GM18907 (cell line): ENCODE measurements at regions not wholly inside any gene's neighbourhood (a gene's known extent, or its start where the extent isn't known, plus 50 kb on each side); places are given as distances from the start of the nearest gene placed in this dataset.
"Not testable (repeated sequence)": the region's sequence is repeated elsewhere in the genome, so short reads cannot be mapped to it uniquely, and the experiment has no call there.

ENCODE experiments used
- ATAC-seq: cut with Tn5 transposase; IDR thresholded peaks from one replicate; pipeline ENCODE4 v1.9.1; 2021; ENCODE audit warnings: mild to moderate bottlenecking, moderate library complexity; ENCODE audit not compliant: unreplicated experiment

DNA sequence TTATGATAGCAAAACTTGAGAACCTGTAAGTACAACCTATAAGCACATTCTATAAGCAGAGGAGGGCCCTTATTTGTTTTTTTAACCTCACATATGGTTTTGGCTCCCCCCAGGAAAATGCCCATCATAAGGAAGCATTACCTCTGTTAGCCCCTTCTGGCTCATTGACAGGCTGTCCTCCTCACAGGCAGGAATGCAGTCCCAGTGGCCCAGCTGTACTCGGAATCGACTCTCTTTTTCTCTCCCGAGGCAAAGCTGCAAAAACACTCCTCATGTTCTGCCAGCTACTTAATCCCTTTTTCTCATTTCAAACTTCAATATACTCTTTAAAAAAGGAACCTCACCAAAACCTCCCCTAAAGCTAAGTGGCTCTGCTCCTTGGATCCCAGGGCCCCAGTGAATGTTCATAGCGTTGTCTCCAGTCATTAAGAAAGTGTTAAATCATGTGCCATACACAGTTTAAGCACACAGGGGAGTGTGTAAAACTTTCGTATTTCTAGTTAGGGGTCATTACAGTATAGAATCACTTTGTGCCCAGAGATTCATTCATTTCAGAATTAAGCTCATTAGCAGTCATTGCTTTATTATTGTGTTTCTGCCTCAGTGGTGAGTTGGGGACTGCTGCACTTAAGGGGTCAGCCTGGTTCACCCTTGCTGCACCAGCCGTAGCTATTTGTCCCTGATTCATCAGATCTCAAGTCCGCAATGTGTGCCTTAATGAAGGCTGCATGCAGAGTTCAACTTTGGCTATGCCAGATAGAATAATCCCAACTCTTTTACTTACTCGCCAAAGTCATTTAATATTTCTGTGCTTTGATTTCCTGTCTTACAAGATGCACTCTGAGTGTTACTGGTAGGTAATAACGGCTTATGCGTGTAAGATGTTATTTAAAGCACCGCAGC, 57.6 kb downstream of the JRKL start:
- no peak for ATAC-seq

DNA sequence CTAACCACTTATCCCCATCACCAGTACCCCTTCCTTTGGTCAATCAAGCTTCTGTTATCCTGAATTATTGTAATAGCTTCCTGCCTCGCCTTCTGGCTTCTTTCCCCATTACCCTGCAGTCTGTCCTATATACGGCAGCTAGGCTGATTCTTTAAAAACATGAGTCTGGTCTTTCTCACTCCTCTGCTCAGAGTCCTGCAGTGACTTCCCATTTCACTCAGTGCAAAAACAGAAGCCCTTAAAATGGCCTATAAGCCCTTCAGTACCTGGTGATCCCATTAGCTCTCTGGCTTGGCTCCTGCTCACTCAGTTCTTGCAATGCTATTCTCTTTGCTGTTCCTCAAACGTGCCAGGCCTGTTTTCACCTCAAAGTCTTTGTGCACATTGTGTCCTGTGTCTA, 58.4 kb downstream of the JRKL start:
- no peak for ATAC-seq

DNA sequence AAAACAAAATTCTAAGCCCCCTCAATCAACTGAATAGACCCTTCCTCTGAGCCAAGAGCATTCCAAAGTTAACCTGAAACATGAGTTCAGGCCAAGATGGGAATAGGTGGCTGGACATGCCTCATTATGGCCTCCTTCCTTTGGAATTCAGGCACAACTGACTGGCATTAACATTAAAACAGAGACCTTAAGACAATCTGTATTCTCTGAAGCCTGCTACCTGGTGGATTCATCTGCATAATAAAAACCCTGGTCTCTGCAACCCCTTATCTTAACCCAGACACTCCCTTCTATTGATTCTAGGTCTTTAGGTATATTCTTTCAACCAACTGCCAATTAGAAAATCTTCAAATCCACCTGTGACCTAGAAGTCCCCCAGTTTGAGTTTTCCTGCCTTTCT, 66.3 kb downstream of the JRKL start:
- ATAC-seq, result no peak

DNA sequence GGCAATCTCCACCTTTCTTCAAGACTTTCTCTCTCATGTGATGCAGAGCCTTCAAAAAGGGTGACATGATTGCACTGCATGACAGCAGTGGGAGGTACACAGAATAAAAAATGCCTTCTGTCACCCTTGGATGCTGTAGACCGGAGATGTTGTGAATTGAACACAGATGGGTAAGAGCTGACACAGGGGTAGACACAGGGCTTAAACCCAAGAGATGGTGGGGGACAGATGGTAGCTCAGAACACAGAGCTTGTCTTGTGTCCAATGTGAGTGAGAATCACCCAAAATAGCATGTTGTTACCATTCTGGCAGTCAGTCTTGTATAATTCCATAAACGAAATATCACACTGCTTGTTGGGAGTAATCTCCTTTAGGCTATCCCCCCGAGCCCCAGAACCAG, 69.9 kb downstream of the JRKL start:
- ATAC-seq, result no peak

DNA sequence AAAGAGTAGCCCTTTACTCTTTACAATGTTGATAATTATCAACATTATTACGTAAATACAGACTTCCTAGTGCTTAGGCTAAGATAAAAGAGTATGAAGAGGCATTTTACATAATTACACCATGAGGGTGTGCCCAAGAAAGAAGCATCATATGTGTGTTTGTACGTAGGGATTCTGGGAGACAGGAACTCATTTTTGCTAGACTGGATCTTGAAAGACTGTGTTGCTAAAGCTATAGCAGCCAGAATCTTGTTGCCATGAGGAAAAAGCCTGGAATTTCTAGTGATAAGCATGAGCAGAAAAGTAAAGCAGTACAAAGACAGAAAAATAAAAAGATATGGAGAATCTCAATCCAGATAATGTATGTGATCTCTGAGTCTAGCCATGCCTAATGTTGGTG, 72.1 kb downstream of the JRKL start:
- no peak for ATAC-seq

DNA sequence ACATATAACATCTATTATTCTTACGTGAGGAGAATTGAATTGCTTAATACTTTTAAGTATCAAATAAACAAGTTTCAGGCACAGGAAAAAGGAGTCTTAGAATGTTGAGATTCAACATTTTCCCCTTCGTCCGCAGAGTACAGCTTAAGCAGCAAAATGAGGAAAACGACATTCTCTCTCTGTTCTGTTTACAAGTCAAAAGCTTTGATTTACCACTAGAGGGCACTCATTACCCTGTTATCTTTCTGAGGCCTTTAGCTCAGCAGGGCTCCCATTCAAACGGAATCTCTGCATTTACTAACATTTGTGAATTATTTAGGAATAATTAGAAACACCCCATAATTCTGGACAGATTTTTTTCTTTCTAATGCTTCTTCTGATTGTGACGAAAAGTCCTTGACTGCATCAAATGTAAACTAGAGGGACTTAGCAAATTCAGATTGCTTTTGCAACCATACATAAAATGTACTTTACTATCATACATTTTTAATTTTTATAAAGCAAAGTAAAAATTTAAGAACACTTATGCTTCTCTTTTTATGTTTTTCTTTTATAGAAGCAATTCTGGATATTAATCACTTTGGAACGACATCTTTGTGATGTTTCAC, 75.0 kb downstream of the JRKL start:
- peak; percentile 91 for ATAC-seq

DNA sequence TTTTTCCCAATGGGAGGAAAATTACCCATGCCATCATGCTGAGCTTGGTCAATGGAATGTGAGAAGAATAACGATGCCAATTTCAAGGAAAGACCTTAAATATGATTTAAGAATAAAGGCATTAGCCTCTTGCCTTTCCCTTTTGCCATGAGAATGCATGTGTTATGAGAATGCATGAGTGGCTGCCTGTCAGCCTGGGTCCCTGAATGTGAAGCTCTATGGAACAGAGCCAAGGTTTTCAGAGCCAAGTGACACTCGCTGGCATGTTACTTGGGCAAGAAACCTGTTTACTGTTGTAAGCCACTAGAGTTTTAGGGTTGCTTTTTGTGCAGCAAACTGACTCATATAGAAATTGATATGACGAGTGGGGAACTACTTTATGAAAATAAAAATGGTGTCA, 75.7 kb downstream of the JRKL start:
- no peak for ATAC-seq

DNA sequence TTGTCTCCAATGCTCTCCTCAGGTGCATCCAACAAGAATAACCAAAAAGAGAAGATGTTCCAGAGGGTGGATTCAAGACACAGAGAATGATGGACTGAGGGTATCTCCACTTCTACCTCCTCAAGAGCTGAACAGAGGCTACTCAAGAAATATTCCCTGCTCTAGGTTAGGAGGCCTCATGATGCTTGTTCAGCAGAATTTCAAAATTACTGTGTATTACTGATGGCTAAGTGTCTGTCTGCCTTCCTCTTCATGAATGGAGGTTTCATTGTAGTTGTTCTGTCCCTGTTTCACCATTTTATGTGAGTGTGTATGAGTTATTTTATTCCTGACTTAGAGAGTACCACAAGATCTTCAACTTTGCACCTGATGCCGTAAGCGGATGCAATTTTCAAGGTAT, 76.8 kb downstream of the JRKL start:
- no peak for ATAC-seq

DNA sequence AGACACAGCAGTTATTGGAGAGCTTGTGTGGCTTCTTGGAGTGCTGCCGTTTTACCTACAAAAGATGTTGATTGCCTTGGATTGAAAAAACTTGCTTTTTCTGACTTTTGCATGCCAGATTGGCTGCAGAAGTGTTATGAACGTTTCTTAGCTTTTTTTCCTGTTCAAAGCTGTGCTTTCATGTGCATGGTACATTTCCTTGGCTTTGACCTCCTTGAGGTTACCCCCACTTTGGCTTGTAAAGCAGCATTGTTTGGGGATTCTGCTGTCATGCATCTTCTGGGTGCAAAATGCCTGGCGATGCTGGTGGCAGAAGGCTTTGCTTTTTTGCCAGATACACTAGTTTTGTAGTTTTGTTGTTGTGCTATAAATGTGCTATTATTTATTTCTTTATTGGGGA, 80.0 kb downstream of the JRKL start:
- ATAC-seq, result no peak

DNA sequence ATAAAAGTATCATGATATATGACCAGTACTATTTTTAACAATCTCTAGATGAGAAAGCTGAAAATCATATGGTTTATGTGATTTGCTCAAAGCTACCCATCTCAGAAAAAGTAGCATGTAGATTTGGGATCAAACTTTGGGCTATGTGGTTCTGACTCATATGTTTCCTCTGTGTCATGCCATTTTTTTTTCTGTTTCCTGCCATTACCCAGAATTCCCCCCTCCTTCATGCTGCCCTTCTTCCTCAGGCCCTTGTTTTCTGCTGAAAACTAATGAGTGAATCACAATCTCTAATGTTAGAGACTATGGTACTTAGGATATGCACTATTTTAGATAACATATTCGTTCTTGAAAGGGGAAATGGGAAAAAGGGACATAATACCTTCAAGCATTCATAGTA, 80.7 kb downstream of the JRKL start:
- ATAC-seq, result no peak

DNA sequence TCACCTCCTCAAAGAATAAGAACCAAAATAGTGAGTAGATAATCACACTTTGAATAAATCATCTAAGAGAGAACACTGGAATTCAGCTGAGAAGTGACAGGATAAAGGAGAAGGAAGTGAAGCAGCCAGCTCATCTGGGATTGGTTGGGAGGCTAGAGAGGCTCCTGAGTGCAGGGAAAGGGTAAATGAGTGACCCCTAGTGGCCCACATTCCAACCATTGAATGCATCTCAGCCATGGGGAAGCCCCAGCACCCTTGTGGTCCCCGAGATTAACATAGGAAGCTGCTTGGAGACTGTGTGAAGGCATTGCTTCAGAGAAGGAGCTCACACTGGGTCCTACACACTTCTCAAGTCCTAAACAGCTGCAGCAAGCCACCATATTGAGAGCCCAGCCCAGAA, 82.3 kb downstream of the JRKL start:
- peak; percentile 77 for ATAC-seq

DNA sequence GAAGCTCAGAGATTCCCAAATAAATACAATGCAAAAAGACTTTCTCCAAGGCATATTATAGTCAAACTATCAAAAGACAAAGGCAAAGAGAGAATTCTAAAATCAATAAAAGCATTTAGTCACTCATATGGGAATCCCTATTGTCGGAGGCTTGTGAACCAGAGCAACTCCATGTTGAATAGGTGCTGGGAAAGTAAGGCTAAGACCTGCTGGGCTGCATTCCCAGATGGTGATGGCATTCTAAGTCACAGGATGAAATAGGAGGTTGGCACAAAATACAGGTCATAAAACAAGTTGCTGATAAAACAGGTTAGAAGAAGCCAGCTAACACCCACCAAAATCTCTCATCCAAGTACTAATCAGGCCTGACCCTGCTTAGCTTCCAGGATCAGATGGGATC, 84.5 kb downstream of the JRKL start:
- ATAC-seq, result no peak

DNA sequence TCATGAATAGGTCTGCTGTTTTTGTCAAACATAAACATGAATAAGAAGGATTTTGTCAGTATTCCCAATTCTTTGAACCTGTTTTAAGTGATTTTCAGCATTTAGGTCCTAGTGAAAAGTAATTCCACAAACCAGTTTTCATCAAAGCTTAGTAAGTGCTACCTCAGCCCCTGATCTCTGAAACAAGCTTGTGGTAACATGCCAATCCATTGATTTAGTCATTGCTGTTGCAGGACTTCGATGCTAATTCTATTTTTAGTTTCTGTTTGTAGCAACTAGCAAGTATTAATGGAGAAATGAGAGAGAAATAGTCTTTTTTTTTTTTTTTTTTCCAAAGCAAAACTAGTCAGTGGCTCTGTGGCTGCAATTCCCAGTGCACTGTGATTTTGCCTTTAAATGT, 91.4 kb downstream of the JRKL start:
- no peak for ATAC-seq

DNA sequence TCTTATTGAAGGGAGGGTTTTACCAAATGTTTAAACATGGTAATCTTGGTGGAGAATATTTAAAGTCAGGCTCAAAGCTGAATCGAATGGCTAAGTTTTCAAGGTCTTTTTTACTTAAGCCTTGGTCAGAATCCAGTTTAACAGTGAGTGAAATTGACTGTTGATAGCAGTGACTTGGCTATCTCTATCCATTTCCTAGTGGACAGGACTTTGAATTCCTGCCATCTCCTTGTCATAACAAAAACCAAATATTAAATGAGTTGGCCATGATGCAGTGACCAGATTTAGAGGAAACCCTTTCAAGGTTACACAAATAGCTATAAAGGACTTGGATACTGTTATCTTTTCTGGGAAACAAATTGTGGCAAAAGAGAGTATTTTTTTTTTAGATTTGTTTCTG, 92.0 kb downstream of the JRKL start:
- no peak for ATAC-seq

DNA sequence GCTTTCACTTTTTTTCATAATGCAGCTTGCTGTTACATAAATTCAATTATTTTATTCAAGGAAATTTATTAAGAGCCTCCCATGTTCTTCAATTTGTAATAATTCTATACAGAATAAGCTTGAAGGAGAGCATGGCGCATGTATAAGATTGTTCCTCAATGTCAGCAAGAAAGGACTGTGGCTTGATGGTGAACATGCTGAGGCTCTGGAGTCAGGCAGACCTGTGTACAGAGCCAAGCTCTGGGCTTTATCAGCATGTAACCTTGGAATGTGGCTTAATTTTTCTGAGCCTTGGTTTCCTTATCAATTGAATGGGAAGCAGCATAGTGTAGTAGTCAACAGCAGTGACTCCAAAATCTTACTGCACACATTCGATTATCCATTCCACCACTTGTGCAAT, 92.4 kb downstream of the JRKL start:
- ATAC-seq, result no peak

DNA sequence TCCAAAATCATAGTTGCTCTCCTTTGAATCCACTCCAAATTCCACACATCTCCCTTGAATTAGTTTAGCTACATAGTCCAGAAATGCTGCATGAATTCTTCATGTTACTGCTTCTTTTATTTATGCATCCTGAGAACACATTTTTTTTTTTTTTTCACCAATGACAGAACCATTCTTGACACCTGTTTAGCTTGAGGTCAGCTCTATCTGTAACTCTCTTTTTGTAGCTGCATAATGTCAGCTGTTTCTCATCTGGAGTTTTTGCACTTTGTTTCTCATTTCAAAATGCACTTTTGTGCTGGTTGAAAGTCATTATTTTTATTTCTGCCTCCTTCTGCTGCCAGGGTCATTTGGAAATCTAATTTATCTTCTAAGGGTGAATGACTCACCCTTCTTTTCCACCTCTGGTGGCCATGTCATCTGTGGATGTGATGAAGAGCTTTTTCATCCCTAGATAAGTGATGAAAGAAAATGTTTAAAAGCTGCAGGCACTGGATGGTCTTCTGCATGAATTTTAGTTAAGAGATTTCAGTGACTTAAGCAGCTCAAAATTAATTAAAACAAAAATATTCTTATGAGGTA, 93.7 kb downstream of the JRKL start:
- no peak for ATAC-seq

DNA sequence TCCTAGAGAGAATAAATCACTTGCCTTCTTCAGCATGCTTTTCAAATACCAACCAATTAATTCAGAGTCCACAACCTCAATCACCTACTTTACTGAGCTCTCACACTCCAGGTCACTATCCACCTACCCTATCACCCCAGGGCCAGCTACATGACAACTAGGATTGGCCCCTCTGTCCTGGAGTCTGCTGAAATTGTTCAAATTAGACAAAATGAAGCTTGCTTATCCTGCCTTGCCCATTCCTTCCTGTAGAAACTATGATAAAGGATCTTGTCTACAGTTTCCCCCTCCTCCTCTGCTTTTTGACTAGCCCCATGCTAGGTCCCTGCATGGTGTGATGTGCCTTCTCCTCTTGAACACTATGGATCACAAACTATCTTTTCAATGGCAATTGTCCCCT, 94.5 kb downstream of the JRKL start:
- ATAC-seq, result no peak

DNA sequence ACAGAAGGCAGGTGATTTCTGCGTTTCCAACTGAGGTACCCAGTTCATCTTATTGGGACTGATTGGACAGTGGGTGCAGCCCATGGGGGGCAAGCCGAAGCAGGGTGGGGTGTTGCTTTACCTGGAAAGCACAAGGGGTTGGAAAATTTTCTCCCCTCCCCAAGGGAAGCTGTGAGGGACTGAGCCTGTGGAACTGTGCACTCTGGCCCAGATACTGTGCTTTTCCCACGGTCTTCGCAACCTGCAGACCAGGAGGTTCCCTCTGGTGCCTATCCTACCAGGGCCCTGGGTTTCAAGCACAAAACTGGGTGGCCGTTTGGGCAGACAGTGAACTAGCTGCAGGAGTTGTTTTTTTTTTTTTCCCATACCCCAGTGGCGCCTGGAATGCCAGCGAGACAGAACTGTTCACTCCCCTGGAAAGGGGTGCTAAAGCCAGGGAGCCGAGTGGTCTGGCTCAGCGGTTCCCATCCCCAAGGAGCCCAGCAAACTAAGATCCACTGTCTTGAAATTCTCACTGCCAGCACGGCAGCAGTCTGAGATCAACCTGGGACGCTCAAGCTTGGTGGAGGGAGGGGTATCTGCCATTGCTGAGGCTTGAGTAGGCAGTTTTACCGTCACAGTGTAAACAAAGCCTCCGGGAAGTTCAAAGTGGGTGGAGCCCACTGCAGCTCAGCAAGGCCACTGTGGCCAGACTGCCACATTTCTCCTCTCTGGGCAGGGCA, 97.2 kb downstream of the JRKL start:
- ATAC-seq, result no peak

DNA sequence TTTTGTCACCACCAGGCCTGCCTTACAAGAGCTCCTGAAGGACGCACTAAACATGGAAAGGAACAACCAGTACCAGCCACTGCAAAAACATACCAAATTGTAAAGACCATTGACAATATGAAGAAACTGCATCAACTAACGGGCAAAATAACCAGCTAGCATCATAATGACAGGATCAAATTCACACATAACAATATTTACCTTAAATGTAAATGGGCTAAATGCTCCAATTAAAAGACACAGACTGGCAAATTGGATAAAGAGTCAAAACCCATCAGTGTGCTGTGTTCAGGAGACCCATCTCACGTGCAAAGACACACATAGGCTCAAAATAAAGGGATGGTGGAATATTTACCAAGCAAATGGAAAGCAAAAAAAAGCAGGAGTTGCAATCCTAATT, 99.1 kb downstream of the JRKL start:
- ATAC-seq, result not testable (repeated sequence)

DNA sequence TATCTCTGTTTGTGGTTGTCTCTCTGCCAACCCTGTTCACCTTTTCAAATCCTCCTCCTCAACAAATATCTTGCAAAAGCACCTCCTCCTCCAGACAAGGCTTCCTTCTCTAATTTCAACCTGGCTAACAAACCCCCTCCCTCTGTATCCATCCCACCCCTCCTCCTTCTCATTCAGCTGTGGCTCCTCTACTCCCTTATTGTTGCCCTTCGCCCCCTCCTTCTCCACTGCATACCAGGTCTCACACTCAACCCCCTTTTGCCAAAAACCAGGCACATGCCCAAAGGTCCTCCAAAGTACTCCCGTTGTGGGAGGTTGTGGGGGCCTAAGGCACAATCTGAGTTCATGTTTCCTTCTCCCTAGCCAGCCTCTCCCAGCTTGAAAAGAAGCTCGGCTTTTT, 110.6 kb downstream of the JRKL start:
- ATAC-seq, result no peak

DNA sequence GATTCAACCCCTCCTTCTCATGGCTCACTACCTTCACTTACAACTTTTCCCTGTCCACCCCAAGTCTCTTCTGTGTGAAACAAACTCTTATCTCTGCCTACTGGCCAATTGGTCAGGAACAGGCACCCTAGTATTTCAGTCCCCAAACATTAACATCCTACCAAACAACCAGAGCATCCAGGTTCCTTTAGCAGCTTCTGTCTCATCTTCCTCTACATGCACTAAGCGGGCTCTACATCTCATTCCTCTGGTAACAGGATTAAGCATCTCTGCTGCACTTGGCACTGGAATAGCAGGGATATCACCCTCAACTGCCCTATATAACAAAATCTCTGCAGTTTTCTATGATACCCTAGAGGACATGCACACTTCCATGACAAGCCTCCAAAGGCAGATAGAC, 116.2 kb downstream of the JRKL start:
- ATAC-seq, result no peak

DNA sequence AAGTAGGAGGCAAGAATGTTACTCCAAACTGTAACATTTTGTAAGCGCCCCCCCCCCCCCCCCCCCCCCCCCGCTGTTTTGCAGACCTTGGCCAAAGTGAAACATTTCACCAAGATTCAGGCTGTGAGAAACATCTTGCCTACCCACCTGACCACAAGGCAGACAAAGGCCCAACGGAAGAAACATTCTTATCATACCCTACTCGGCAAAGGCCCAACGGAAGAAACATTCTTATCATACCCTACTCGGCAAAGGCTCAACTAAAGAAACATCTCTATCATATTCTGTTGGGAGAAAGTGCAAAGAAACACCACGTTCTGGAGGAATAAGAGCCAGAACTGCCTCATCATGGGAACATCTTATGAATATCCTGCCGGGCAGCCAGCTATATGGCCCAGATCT, 117.1 kb downstream of the JRKL start:
- no peak for ATAC-seq
